MCF 10A (cell line): ENCODE measurements at regions not wholly inside any gene's neighbourhood (a gene's known extent, or its start where the extent isn't known, plus 50 kb on each side); places are given as distances from the start of the nearest gene placed in this dataset.

Experiments used
- BruUV-seq: library from RNA; stranded (reverse); fragments of 400-500 nt; replicated peaks from 2 replicates; lab custom pipeline; 2021; lab: Mats Ljungman, UMichigan
- CTCF ChIA-PET: fragments of 300-600 bp; sonication (Branson Sonifier 250); formaldehyde crosslinking; extraction: SDS; loops from one replicate; lab custom pipeline; 2021; ENCODE audit warnings: antibody characterized with exemption, inconsistent platforms; lab: Yijun Ruan, JAX
- POLR2A ChIA-PET: fragments of 300-600, 350-650 bp; sonication (Branson Sonifier 250); formaldehyde crosslinking; extraction: SDS; loops from one replicate; lab custom pipeline; 2020; ENCODE audit warnings: antibody characterized with exemption, inconsistent platforms; lab: Yijun Ruan, JAX
- DNase-seq: peaks from one replicate; pipeline ENCODE4 v3.0.0-alpha.2; 2018; ENCODE audit not compliant: unreplicated experiment
- H3K27ac Mint-ChIP-seq: one replicate; pipeline ENCODE4 v1.8.0; 2022; ENCODE audit warnings: mild to moderate bottlenecking, low read depth, mixed read lengths; ENCODE audit not compliant: unreplicated experiment
- H3K27me3 Mint-ChIP-seq: one replicate; pipeline ENCODE4 v1.8.0; 2022; ENCODE audit warnings: mixed read lengths; ENCODE audit not compliant: insufficient read depth, unreplicated experiment
- H3K36me3 Mint-ChIP-seq: one replicate; pipeline ENCODE4 v1.8.0; 2022; ENCODE audit warnings: mild to moderate bottlenecking, moderate library complexity, mixed read lengths; ENCODE audit not compliant: insufficient read depth, unreplicated experiment
- H3K4me1 Mint-ChIP-seq: one replicate; pipeline ENCODE4 v1.8.0; 2022; ENCODE audit warnings: mixed read lengths; ENCODE audit not compliant: insufficient read depth, unreplicated experiment
- H3K4me3 Mint-ChIP-seq: one replicate; pipeline ENCODE4 v1.8.0; 2022; ENCODE audit warnings: mild to moderate bottlenecking, moderate library complexity, mixed read lengths; ENCODE audit not compliant: unreplicated experiment
- H3K9me3 Mint-ChIP-seq: one replicate; pipeline ENCODE4 v1.8.0; 2022; ENCODE audit warnings: mixed read lengths; ENCODE audit not compliant: unreplicated experiment
- CTCF ChIP-seq: fragments of 200-600 bp; IDR thresholded peaks from one replicate; pipeline ENCODE4 v1.8.0; 2022; ENCODE audit warnings: antibody characterized with exemption, mild to moderate bottlenecking; ENCODE audit not compliant: unreplicated experiment
- intact Hi-C: fragments of 100-400 bp; cut with micrococcal nuclease; formaldehyde crosslinking; loops from 2 replicates; pipeline ENCODE4 v1.14.1; 2022

- no peak overlapping the region for H3K27ac Mint-ChIP-seq
- no peak overlapping the region for H3K4me3 Mint-ChIP-seq
- DNase-seq: no peak
- ChIA-PET POLR2A (interaction anchor here (0.6 to 0.9 kb wide), 2 partner anchors 9 to 25 kb away, joined by 3 to 4 read pairs; no protein-coding TSS in a partner anchor), CTCF (interaction anchor here (0.7 to 1.4 kb wide), 3 partner anchors 77 to 349 kb away, joined by 3 to 6 read pairs (median 3); no protein-coding TSS in a partner anchor)
- H3K9me3 Mint-ChIP-seq: peaks cover 9% of the 10 kb centered on the region
- H3K4me1 Mint-ChIP-seq: no peaks in the 10 kb centered on the region
- intact Hi-C loops: no loop called here
- TF ChIP-seq CTCF: no peak
- H3K36me3 Mint-ChIP-seq: no peaks in the 10 kb centered on the region
- no TSS peak for BruUV-seq
- no peaks in the 10 kb centered on the region for H3K27me3 Mint-ChIP-seq
These were observed 589.8 kb downstream of the LMO7 start for GRCh38 chr13:76225815-76226489.

GRCh38 chr13:76223999-76224398 is 587.9 kb downstream of the LMO7 start:
- DNase-seq: no peak
- Mint-ChIP-seq H3K27ac (no peak overlapping the region), H3K4me3 (no peak overlapping the region), H3K9me3 (peaks cover 9% of the 10 kb centered on the region), H3K36me3 (no peaks in the 10 kb centered on the region), H3K27me3 (no peaks in the 10 kb centered on the region), H3K4me1 (no peaks in the 10 kb centered on the region)
- intact Hi-C loops: no loop called here
- no peak for TF ChIP-seq CTCF
- no TSS peak for BruUV-seq
- CTCF ChIA-PET: no interaction called here
- POLR2A ChIA-PET: no interaction called here

- DNase-seq: peak; percentile 1
- ChIA-PET POLR2A (no interaction called here), CTCF (no interaction called here)
- intact Hi-C loops: no loop called here
- no peak for TF ChIP-seq CTCF
- peaks cover 9% of the 10 kb centered on the region for H3K9me3 Mint-ChIP-seq
- no peak overlapping the region for H3K27ac Mint-ChIP-seq
- no peak overlapping the region for H3K4me3 Mint-ChIP-seq
- no peaks in the 10 kb centered on the region for H3K4me1 Mint-ChIP-seq
- H3K27me3 Mint-ChIP-seq: no peaks in the 10 kb centered on the region
- H3K36me3 Mint-ChIP-seq: no peaks in the 10 kb centered on the region
- BruUV-seq: no TSS peak
These were observed 587.4 kb downstream of the LMO7 start for GRCh38 chr13:76223565-76223964.

DNA sequence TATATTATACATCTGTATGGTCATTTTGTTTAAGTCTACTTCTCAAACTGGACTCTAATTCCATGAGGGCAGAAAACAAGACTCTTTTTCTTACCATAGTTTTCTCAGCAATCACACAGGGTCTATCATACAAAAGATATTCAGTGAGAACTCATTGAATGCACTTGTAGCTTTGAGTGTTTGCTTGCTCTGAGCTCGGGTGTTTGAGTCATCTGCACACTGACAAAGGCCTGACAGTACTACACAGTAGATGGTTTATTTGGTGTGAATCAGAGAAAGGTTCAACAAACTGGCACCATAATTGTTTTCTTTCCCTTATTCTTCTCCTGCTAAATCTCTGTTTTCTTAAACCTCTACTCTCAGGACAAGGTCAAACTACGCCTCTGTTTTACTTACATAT is 586.4 kb downstream of the LMO7 start:
- no peak for TF ChIP-seq CTCF
- H3K27ac Mint-ChIP-seq: no peak overlapping the region
- intact Hi-C loops: no loop called here
- H3K36me3 Mint-ChIP-seq: no peaks in the 10 kb centered on the region
- H3K9me3 Mint-ChIP-seq: peaks cover 9% of the 10 kb centered on the region
- DNase-seq: no peak
- no TSS peak for BruUV-seq
- POLR2A ChIA-PET: no interaction called here
- H3K27me3 Mint-ChIP-seq: no peaks in the 10 kb centered on the region
- CTCF ChIA-PET: no interaction called here
- no peak overlapping the region for H3K4me3 Mint-ChIP-seq
- H3K4me1 Mint-ChIP-seq: no peaks in the 10 kb centered on the region
